GM18868 (cell line): ENCODE measurements at regions not wholly inside any gene's neighbourhood (a gene's known extent, or its start where the extent isn't known, plus 50 kb on each side); places are given as distances from the start of the nearest gene placed in this dataset.
A peak's percentile ranks its signal among the peaks of the same experiment; 100 is the strongest.
"Not testable (repeated sequence)": the region's sequence is repeated elsewhere in the genome, so short reads cannot be mapped to it uniquely, and the experiment has no call there.

Experiments
- ATAC-seq: cut with Tn5 transposase; IDR thresholded peaks from one replicate; pipeline ENCODE4 v1.9.1; 2021; ENCODE audit warnings: mild to moderate bottlenecking, moderate library complexity; ENCODE audit not compliant: unreplicated experiment

DNA sequence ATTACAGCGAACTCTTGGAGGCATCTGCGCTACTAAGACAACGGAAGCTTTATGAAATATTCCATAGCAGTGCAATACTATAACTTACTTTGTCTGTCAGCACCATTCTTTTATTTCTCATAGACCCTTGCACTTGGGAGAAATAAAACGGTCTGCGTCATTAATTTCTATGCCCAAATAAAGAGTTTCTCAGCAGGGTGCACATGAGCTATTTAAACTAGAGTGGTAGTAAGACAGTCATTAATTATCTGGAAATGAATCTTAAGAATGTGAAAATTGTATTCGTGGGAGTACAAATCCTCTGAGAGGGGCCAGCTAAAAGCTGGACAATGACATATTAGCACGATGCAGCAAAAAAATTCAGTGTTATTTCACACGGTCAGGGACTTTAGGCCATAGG, 903.4 kb upstream of the FOXG1 start:
- no peak for ATAC-seq

DNA sequence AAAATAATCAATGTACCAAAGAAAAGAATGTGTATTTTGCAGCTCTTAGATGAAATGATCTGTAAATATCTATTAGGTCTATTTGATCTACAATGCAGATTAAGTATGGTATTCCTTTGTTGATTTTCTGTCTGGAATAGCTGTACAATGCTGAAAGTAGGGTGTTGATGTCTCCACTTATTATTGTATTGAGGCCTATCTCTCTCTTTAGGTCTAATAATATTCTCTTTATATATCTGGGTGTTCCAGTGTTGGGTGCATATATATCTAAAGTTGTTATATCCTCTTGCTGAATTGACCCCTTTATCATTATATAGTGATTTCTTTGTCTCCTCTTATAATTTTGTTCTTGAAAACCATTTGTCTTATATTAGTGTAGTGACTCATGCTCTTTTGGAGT, 885.5 kb upstream of the FOXG1 start:
- ATAC-seq = no peak

DNA sequence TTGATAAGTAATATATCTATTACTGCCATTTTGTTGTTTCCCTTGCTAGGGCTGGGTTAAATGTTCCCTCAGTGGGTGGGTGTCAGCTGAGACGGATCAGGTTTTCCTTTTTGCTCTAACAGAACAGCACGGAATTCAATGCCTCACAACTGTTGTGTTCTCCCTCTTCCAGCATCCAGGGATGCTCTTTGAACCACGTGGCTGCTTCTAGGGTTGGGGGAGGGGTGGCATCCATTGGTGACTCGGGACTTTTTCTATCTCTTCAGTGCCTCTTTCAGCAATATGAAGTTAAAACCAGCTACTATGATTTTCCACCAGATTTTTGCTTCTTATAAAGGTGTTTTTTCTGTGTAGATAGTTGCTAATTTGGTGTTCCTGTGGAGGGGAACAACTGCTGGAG, 884.9 kb upstream of the FOXG1 start:
- no peak for ATAC-seq

DNA sequence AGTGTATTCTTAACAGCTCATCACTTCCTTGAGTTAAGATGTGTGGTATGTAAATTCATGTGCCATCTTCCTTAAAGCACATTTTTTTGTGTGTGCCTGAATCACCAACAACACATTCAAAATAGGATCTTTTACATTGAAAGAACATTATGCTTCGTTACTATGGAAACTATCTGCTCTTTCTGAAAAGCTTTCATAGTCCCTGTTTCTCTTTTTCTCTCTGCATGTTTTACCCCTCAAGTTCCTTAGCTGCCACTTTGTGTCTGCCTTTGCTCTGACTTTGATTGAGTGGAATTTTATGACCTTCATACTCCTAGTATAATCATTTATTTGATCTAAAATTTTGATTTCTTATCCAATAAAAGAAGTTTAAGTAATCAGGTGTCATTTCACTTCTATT, 880.3 kb upstream of the FOXG1 start:
- ATAC-seq = no peak

DNA sequence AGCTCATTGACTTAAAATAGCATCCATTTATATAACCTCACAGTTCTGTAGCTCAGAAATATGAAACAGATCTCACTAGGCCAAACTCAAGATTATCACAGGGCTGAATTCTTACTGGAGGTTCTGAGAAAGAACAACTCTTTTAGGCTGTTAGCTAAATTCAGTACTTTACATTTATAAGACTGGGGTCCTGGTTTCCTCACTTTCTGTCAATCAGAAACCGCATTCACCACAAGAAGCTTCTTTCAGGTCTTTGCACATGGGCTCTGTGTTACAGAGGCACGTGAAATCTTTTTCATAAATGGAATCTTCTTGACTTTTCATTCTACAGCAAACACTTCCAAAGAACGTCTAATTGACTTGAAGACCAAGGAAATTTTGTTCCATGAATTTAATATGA, 876.3 kb upstream of the FOXG1 start:
- no peak for ATAC-seq

DNA sequence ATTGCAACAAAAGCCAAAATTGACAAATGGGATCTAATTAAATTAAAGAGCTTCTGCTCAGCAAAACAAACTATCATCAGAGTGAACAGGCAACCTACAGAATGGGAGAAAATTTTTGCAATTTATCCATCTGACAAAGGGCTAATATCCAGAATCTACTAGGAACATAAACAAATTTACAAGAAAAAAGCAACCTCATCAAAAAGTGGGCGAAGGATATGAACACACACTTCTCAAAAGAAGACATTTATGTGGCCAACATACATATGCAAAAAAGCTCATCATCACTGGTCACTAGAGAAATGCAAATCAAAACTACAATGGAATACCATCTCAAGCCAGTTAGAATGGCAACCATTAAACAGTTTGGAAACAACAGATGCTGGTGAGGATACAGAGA, 858.1 kb upstream of the FOXG1 start:
- ATAC-seq = not testable (repeated sequence)

DNA sequence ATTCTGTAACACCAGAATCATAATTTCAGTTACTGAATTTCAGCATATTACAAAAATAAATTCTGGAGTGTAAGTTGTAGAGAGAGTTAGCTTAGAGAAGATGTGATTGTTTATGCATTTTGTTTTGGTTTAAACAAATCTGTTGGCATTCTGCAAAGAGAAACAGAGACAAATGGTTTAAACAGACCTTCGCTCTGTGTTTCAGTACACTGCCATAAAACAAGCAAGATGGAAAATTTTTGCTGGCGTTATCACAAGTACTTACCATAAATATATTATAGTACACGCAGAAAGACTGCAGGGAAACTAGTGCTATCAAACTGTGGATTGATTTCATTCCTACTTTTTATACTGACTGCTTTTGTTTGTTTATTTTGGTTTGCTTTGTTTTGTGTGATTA, 850.3 kb upstream of the FOXG1 start:
- no peak for ATAC-seq

DNA sequence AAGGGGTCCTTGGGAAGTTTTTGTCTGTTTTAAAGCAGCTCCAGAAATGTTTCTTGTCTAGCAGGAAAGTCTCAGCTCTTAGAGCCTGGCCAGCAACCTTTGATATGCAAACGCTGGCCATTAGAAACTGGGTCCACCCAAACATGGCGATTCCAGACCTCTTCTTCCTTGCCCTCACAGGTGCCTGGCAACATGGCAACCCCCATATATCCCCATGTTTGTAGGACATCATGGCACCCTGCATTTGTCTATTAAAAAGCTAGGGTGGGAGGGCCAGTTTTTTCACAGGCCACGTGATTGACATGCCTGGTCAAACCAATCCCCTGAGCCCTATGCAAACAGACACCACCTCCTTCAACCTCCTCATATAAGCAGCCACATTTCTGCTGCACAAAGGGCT, 848.7 kb upstream of the FOXG1 start:
- no peak for ATAC-seq

DNA sequence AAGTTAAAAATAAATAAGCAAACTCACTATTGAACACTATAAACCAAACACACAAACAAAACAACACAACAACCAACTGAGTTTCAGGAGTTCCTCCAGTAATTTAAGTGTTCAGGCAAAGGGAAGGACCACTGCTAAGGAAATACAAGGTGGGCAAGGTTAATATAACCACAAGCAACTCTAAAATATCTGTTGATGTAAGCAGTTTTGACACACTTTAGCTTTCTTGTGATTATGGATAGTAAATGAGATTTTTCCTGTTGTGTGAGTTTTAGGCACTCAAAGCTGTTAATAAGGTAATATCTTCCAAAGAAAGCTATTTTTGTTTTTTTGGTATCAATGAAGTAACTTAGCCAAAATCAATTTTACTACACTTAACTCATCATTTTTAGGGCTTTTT, 839.1 kb upstream of the FOXG1 start:
- ATAC-seq = no peak

DNA sequence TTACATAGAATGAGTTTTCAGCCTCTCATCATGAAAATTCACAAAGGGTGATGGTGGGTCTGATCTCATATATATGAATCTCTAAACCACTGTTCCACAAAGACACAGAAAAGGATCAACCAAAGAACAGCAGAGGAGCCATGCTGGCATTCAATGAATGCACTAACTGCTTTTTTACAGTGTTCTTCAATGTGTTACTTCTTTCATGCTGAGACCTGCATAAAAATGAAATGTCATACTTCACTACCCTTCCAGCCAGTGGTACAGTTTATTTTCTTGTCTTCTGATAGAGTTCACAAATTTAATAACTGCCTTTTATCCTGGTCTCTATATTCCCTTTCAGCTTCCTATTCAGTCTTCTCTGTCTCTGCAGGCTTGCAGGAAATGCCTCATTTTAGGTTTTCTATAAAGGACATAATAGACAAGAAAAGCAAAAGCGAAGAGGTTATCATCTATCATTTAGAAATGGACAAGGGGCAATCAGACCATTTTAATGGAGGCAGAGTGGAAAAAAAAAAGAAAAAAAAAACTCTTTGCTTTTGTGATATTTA, 836.7 kb upstream of the FOXG1 start:
- ATAC-seq = no peak

DNA sequence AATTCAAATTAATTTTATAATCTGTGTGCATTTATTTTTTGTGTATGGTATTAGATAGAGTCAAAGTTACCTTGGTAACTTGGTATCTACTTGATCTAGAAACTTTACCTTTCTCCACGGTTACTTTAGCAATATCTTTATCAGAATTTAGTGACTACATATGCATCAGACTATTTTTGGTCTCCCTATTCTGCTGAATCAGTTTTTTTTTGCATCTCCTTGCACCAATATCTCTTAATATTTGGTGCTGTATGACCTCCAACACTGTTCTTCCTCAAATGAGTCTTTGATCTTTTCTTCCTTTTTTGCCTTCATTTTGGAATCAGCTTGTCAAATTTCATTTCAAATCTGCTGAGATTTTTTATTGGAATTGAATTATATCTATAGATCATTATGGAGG, 828.2 kb upstream of the FOXG1 start:
- ATAC-seq = no peak

DNA sequence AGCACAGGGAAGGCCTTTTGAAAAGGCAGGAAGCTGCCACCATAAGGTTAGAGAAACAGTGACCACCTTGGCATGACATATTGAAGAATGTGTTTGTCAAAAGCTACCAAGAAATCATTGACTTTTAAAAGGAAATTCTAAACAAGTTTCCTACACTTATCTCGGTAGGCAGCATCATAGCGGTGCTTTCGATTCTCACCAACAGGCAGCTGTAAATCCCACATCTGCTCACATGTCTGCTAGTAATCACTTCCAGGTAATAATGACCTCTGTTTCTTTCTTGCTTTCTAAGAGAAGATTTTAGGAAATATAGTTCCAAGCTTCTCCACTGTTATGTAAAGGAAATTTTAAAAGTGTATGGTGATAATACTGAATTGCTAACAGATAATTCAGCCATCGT, 821.1 kb upstream of the FOXG1 start:
- no peak for ATAC-seq

DNA sequence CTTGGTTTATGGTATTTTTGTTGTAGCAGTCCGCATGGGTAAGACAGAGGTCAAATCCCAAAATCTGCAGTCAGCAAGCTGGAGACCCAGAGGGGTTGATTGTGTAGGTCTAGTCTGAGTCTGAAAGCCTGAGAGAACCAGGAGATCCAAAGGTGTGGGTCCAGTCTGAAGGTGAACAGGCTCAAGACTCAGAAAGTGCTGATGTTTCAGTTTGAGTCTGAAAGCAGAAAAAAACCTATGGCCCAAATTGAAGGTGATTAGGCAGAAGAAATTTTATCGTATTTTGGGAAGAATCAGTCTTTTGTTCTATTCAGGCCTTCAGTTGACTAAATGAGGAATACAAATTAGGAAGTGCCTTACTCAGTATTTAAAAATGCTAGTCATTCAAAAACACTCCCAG, 807.8 kb upstream of the FOXG1 start:
- ATAC-seq = no peak

DNA sequence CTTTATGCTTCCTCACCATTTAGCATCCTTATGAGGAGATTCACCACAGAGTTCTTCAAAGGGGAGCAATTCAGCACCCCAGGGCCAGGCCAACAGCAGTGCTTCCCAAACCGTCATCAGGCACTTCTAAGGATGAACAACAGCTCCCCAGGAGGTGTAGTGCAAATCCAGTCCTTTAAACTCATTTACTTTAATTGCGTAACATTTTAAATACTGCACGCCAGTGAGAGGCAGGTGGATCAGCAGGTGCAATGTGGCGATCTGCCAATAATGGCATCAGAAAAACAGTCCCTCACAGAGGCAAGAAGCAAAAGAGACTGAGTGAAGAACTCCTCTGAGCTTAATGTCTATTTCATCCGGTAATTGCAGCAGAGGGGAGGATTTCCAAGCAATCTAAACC, 770.9 kb upstream of the FOXG1 start:
- ATAC-seq = no peak

DNA sequence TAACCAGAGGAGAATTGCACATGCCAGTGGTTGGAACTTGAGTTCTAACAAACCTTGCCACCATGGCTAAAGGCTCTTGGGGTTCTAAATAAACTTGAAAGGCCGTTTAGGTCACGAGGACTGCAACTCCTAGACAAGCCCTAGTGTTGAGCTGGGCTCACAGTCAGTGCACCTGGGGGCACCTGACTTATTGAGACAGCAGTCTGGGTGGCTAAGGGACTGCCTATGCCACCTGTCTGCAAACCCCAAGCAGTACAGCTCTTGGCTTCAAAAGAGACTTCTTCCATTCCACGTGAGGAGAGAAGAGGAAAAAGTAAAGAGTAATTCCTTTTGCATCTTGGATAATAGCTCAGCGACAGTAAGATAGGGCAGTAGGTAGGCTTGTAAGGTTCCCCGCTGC, 765.6 kb upstream of the FOXG1 start:
- no peak for ATAC-seq

DNA sequence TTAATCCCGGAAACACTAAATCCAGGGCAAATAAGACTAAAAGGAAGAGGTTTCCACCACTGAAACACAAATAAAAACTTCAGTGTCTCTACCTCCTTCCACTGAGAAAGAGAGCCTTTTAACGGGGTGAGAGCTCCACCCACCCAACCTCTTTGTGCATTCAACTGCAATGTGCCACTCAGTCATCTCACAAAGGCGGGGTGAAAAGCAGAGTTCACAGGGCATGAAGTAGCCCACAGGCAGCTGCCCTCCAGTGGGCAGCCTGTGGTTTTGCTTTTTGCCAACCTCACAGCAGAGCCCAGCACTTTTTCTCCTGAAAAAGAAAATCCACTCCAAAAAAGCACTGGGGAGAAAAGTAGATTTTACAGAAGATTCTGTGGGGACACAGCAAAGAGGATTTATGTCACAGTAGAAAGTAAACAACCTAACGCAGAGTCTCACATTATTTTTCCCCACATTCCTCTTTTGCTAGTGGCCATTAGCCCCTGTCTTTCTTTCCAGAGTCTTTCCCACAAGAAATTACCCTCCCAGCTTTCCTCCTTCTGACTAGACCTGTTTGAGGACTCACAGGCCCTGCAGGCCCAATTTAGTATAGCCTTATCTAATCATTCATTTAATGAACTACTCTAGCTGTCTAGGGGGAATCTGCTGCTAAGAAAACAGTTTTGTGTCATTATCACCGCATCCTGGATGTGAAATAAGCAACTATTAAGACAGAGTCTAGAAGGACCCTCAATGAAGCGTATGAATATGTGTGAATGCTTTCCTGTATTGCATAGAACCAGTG, 753.8 kb upstream of the FOXG1 start:
- no peak for ATAC-seq

DNA sequence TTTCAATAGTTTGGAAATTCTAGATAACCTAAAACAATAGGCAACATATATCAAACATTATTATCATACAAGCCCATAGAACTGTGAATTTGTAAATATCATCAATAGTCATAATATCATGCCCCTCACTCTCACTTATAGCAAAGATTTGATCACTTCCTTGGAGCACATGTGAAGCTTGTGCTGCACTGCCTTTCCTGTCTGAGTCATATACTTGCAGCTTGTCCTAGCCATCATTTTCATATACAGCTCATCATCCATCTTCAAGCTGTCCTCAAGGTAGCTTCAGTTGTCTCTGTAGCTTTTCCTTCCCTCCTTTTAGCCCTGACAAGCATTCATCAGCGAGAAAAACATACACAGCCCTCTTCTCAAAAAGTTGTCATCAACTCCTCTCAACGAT, 746.5 kb upstream of the FOXG1 start:
- no peak for ATAC-seq

DNA sequence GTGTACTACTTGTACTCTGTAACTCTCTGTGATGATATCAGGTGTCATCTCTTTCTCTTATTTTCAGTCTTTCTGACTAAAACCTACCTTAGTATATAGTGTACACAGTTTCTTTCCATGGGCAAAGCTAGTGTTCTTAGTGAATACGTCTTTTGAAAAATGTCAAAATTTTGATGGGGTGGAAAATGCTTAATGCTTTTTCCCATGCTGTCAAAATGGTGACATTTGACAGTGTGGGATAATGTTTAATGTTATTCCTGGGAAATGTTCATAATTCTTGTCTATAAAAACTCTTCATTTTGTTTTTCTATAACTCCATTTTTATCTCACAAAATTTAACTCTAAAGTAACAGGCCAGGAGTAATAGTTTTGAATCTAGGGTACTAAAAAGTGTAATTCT, 742.7 kb upstream of the FOXG1 start:
- ATAC-seq = no peak

DNA sequence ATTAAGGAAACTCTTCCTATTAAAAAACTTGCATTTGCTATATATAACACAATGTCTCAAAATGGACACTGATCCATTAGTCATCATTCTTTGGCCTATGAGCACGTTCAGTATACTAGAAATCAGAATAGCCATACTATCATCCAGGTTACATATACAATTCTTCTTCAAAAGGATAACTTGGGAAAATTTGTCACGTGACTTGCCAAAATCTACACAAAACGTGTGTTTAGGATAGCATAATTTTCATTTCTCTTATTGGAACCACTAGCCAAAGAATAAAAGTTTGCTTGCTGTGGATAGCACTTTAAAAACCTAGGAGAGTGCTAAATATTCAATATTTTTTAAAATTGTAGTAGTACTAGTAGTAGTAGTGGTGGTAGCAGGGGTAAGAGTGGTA, 714.3 kb upstream of the FOXG1 start:
- no peak for ATAC-seq

DNA sequence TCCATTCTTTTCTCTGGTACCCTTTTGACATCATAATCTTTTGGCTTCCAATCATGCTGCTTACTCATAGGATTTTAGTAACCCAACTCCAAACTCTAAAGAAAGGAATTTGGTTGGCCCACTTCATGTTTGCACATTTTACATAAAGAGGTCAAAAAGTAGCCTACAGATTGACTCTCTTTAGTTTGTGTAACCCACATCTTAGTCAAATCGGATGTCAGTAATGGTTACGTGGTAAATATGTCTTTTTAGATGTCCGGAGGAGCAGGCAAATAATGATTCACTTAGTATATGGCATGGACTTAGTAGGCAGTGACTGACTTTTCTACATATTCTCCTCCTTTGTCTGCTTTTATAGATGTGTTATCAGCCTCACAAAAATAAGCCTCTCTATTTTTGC, 711.6 kb upstream of the FOXG1 start:
- no peak for ATAC-seq

DNA sequence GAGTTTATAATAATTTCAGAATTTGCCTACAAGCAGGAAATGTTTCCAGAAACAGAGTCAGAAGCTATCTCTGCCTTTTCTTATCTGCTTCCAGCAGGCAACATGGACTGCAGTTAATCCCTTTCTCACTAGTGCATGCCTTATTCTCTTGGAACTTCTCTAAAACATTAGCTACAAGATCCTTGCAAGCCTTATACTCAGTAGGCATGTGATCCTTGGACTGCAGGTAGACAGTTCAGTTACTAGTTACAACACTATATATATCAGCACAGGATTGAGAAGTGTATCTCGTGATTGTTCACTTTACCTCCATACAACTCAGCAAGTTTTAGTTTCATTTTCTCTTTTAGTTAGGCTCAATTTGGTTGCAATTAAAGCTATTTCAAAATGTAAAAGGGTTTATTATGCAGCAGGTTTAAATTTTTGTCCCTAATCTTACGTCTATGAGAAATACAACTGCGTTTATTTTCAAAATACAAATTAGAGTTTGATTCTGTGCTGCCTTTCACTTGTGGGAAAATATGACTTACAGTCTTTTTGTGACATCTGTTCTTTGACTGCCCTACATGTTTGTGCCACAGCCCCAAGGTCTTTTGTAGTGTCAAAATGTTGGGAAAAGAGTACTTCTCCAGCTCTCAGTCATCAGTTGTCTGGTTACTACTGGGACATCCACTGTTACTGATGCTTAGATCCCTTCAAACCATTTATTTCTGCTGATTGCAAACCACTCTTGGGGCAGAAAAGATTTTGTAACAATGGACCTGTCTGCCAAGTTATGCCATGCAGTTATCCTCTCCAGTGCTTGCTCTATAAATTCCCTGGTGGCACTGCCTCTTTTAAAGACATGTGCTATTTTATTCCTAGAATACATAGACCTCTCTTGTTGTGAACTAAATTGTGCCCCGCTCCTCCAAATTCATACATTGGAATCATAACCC, 709.0 kb upstream of the FOXG1 start:
- peak; percentile 69 for ATAC-seq

DNA sequence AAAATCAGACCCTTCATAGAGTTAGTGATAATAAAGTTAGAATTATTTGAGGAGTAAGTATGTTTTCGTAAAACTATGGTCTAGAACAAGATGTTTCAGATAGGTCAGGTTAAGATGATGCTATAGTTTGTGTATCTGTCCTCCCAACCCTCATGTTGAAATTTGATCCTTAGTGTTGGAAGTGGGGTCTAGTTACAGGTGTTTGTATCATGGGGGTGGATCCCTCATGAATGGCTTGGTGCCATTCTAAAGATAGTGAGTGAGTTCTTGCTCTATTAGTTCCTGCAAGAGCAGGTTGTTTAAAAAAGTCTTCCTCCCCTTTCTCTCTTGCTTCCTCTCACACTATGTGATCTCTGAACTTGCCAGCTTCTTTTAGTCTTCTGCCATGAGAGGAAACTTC, 707.3 kb upstream of the FOXG1 start:
- no peak for ATAC-seq
